PFSK-1 (cell line): ENCODE measurements at regions not wholly inside any gene's neighbourhood (a gene's known extent, or its start where the extent isn't known, plus 50 kb on each side); places are given as distances from the start of the nearest gene placed in this dataset.

Experiments used
- POLR2AphosphoS5 ChIP-seq: IDR thresholded peaks from 2 replicates; pipeline ENCODE4 v1.6.1; 2012; ENCODE audit warnings: low read depth, mild to moderate bottlenecking, control low read depth, low read length, moderate library complexity
- SIN3A ChIP-seq: IDR thresholded peaks from 2 replicates; pipeline ENCODE4 v1.6.1; 2012; ENCODE audit warnings: mild to moderate bottlenecking, low read length, moderate library complexity, borderline replicate concordance; ENCODE audit not compliant: insufficient read depth
- TAF1 ChIP-seq: IDR thresholded peaks from 2 replicates; pipeline ENCODE4 v1.6.1; 2012; ENCODE audit warnings: low read length, control low read depth, borderline replicate concordance; ENCODE audit not compliant: insufficient read depth
- TF ChIP-seq, protein P1 (sequence below), 2 experiments: IDR thresholded peaks; 2 replicates each; pipeline versions ENCODE4 v1.6.1 to v1.8.0; 2011 to 2012; ENCODE audit warnings: low read depth in 2 of 2, low read length in 2 of 2, control low read depth in 1 of 2, inconsistent platforms in 1 of 2, mild to moderate bottlenecking in 1 of 2, moderate library complexity in 1 of 2; ENCODE audit not compliant: insufficient read depth in 1 of 2

- TF ChIP-seq TAF1 (no peak), SIN3A (no peak), POLR2AphosphoS5 (no peak)
- TF ChIP-seq, protein P1, sequence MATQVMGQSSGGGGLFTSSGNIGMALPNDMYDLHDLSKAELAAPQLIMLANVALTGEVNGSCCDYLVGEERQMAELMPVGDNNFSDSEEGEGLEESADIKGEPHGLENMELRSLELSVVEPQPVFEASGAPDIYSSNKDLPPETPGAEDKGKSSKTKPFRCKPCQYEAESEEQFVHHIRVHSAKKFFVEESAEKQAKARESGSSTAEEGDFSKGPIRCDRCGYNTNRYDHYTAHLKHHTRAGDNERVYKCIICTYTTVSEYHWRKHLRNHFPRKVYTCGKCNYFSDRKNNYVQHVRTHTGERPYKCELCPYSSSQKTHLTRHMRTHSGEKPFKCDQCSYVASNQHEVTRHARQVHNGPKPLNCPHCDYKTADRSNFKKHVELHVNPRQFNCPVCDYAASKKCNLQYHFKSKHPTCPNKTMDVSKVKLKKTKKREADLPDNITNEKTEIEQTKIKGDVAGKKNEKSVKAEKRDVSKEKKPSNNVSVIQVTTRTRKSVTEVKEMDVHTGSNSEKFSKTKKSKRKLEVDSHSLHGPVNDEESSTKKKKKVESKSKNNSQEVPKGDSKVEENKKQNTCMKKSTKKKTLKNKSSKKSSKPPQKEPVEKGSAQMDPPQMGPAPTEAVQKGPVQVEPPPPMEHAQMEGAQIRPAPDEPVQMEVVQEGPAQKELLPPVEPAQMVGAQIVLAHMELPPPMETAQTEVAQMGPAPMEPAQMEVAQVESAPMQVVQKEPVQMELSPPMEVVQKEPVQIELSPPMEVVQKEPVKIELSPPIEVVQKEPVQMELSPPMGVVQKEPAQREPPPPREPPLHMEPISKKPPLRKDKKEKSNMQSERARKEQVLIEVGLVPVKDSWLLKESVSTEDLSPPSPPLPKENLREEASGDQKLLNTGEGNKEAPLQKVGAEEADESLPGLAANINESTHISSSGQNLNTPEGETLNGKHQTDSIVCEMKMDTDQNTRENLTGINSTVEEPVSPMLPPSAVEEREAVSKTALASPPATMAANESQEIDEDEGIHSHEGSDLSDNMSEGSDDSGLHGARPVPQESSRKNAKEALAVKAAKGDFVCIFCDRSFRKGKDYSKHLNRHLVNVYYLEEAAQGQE (IDR thresholded peaks at IDR 0.05; ENCODE audit: insufficient read depth in 1 of 2, low read depth in 2 of 2, low read length in 2 of 2) = no peak
Measured at GRCh38 chr1:181155339-181155738, 66.8 kb downstream of the IER5 start.
